K562 (cell line): ENCODE measurements at regions not wholly inside any gene's neighbourhood (a gene's known extent, or its start where the extent isn't known, plus 50 kb on each side); places are given as distances from the start of the nearest gene placed in this dataset.

Experiments used
- ATAC-seq: fragments of 200-7000 bp; cut with Tn5 transposase; 3 replicates; pipeline ENCODE4 v1.9.1; 2020; ENCODE audit warnings: moderate library complexity
- BruUV-seq: library from RNA; stranded (reverse); fragments of 400-500 nt; replicated peaks from 2 replicates; lab custom pipeline; 2021; lab: Mats Ljungman, UMichigan
- CTCF ChIA-PET: fragments of 300-600 bp; formaldehyde crosslinking; extraction: SDS; loops from one replicate; lab custom pipeline; 2021; ENCODE audit warnings: low intra/inter-chr PET ratio; lab: Yijun Ruan, JAX
- POLR2A ChIA-PET: fragments of 300-600, 350-650 bp; sonication (Branson Sonifier 250); formaldehyde crosslinking; extraction: SDS; loops from one replicate; lab custom pipeline; 2021; ENCODE audit warnings: antibody characterized with exemption, inconsistent platforms; lab: Yijun Ruan, JAX
- DNase-seq, 4 experiments: peaks; one replicate each; pipeline versions ENCODE4 v3.0.0 to v3.0.0-alpha.2; 2011 to 2018; ENCODE audit warnings: low spot score in 3 of 4, mixed read lengths in 3 of 4; ENCODE audit errors: extremely low read depth in 1 of 4
- FAIRE-seq: peaks from 2 replicates; lab custom pipeline; 2011; peaks lifted over from hg19 to GRCh38; lab: Jason Lieb, UNC
- H2AFZ ChIP-seq: 2 replicates; pipeline ENCODE4 v1.6.0; 2011; ENCODE audit warnings: low read depth, low read length, control low read depth, inconsistent platforms
- H3K27ac ChIP-seq: fragments of 200-600 bp; 3 replicates; pipeline ENCODE4 v1.8.0; 2011; ENCODE audit warnings: low read depth, mild to moderate bottlenecking, control low read depth, inconsistent platforms, low read length, moderate library complexity, mixed read lengths; ENCODE audit errors: extremely low read depth
- H3K27me3 ChIP-seq, 2 experiments: fragments of 300-600 bp in 1 of 2; 2 replicates in 1 of 2; 3 replicates in 1 of 2; pipeline versions ENCODE4 v1.6.0 to v1.8.0; 2011; ENCODE audit warnings: inconsistent platforms in 2 of 2, low read length in 2 of 2, mild to moderate bottlenecking in 1 of 2, mixed read lengths in 1 of 2, moderate library complexity in 1 of 2; ENCODE audit not compliant: control insufficient read depth in 2 of 2, insufficient read depth in 2 of 2
- H3K36me3 ChIP-seq: fragments of 300-600 bp; 3 replicates; pipeline ENCODE4 v1.8.0; 2011; ENCODE audit warnings: mild to moderate bottlenecking, low read length, inconsistent platforms; ENCODE audit not compliant: control insufficient read depth, insufficient read depth
- H3K4me1 ChIP-seq, 2 experiments: fragments of 200-600 bp in 1 of 2; replicated peaks in 1 of 2; 2 replicates in 1 of 2; 3 replicates in 1 of 2; pipeline versions ENCODE4 v1.5.1 to v1.8.0; 2011; ENCODE audit warnings: inconsistent platforms in 2 of 2, low read length in 2 of 2, mild to moderate bottlenecking in 1 of 2, mixed read lengths in 1 of 2, moderate library complexity in 1 of 2; ENCODE audit not compliant: control insufficient read depth in 2 of 2, insufficient read depth in 2 of 2
- H3K4me2 ChIP-seq: 2 replicates; pipeline ENCODE4 v1.6.1; 2011; ENCODE audit warnings: low read length, control low read depth, inconsistent platforms, mixed read lengths; ENCODE audit not compliant: insufficient read depth
- H3K4me3 ChIP-seq: fragments of 200-600 bp; sonication (generic), shearing (Covaris generic); 2 replicates; pipeline ENCODE4 v1.5.1; 2016; ENCODE audit warnings: control low read depth, inconsistent platforms
- H3K79me2 ChIP-seq: fragments of 200-600 bp; 3 replicates; pipeline ENCODE4 v1.8.0; 2011; ENCODE audit warnings: low read length, inconsistent platforms; ENCODE audit not compliant: control insufficient read depth, insufficient read depth
- H3K9ac ChIP-seq, 2 experiments: 2 replicates each; pipeline versions ENCODE4 v1.6.0 to v1.6.1; 2011; ENCODE audit warnings: low read depth in 2 of 2, low read length in 2 of 2, control low read depth in 1 of 2, inconsistent platforms in 1 of 2, mild to moderate bottlenecking in 1 of 2, mixed read lengths in 1 of 2; ENCODE audit not compliant: insufficient read depth in 1 of 2
- H3K9me1 ChIP-seq: one replicate; pipeline ENCODE4 v1.6.0; 2011; ENCODE audit warnings: inconsistent platforms, mild to moderate bottlenecking, low read length, moderate library complexity; ENCODE audit not compliant: control insufficient read depth, insufficient read depth
- H3K9me3 ChIP-seq: replicated peaks from 2 replicates; pipeline ENCODE4 v1.5.1; 2011; ENCODE audit warnings: low read depth, low read length, inconsistent platforms; ENCODE audit not compliant: control insufficient read depth, insufficient read depth
- H4K20me1 ChIP-seq: replicated peaks from 2 replicates; pipeline ENCODE4 v1.6.1; 2011; ENCODE audit warnings: low read length, inconsistent platforms, mixed read lengths; ENCODE audit not compliant: control insufficient read depth, insufficient read depth
- ATF2 ChIP-seq: sonication (generic); formaldehyde crosslinking; IDR thresholded peaks from 2 replicates; pipeline ENCODE4 v1.8.1; 2022; ENCODE audit warnings: missing genetic modification reagents
- ATF6 ChIP-seq: sonication (generic); formaldehyde crosslinking; IDR thresholded peaks from 2 replicates; pipeline ENCODE4 v1.4.0; 2020; ENCODE audit warnings: mild to moderate bottlenecking, missing genetic modification reagents
- CXXC5 ChIP-seq: fragments of 250-450 bp; sonication (Bioruptor Pico); IDR thresholded peaks from 2 replicates; pipeline ENCODE4 v1.8.0; 2022; ENCODE audit warnings: inconsistent platforms, mild to moderate bottlenecking, moderate library complexity
- DPF2 ChIP-seq: fragments of 450-650 bp; IDR thresholded peaks from 2 replicates; pipeline ENCODE4 v1.6.1; 2016
- GTF2B ChIP-seq: IDR thresholded peaks from 2 replicates; pipeline ENCODE4 v1.6.1; 2011; ENCODE audit not compliant: insufficient read length; ENCODE audit errors: extremely low read depth
- KLF10 ChIP-seq: fragments of 250-450 bp; sonication (Bioruptor Pico); IDR thresholded peaks from 2 replicates; pipeline ENCODE4 v1.6.1; 2021; ENCODE audit warnings: matching md5 sums
- MCM3 ChIP-seq: fragments of 450-650 bp; IDR thresholded peaks from 2 replicates; pipeline ENCODE4 v1.6.1; 2016
- MLX ChIP-seq, 2 experiments: fragments of 450-650 bp in 1 of 2; sonication (generic) in 1 of 2; formaldehyde crosslinking; conservative IDR thresholded peaks; 2 replicates each; pipeline versions ENCODE4 v1.4.0 to v1.8.1; 2020 to 2022; ENCODE audit warnings: mild to moderate bottlenecking in 1 of 2, missing genetic modification reagents in 1 of 2
- MTA1 ChIP-seq: fragments of 450-650 bp; IDR thresholded peaks from 2 replicates; pipeline ENCODE4 v1.6.1; 2017; ENCODE audit warnings: borderline replicate concordance
- MTF1 ChIP-seq: fragments of 250-450 bp; sonication (Bioruptor Pico); IDR thresholded peaks from 2 replicates; pipeline ENCODE4 v1.9.0; 2021; ENCODE audit warnings: moderate library complexity, mild to moderate bottlenecking, inconsistent platforms, borderline replicate concordance
- NEUROD1 ChIP-seq: fragments of 150-350 bp; IDR thresholded peaks from 2 replicates; pipeline ENCODE4 v1.6.1; 2014; ENCODE audit warnings: borderline replicate concordance, low read length, low read depth; ENCODE audit not compliant: partially characterized antibody
- PRPF4 ChIP-seq: fragments of 200-400 bp; formaldehyde crosslinking; IDR thresholded peaks from one replicate; pipeline ENCODE4 v1.6.1; 2017; ENCODE audit warnings: low read length, low read depth, mild to moderate bottlenecking; ENCODE audit not compliant: insufficient read depth, poor library complexity, severe bottlenecking
- SMAD4 ChIP-seq: fragments of 250-450 bp; sonication (Bioruptor Pico); conservative IDR thresholded peaks from 2 replicates; pipeline ENCODE4 v1.8.0; 2021; ENCODE audit warnings: inconsistent platforms, mild to moderate bottlenecking, moderate library complexity
- STAG1 ChIP-seq: sonication (generic); formaldehyde crosslinking; IDR thresholded peaks from 2 replicates; pipeline ENCODE4 v1.5.0; 2020; ENCODE audit warnings: missing genetic modification reagents, borderline replicate concordance
- TAF7 ChIP-seq: fragments of 450-650 bp; IDR thresholded peaks from 2 replicates; pipeline ENCODE4 v1.6.1; 2016; ENCODE audit warnings: missing genetic modification characterization, missing compliant biosample characterization
- TCF7L2 ChIP-seq: fragments of 150-350 bp; IDR thresholded peaks from 2 replicates; pipeline ENCODE4 v1.6.1; 2016; ENCODE audit warnings: low read depth, mild to moderate bottlenecking, low read length, moderate library complexity
- ZFP1 ChIP-seq: fragments of 450-650 bp; formaldehyde crosslinking; IDR thresholded peaks from 2 replicates; pipeline ENCODE4 v1.4.0; 2020; ENCODE audit warnings: mild to moderate bottlenecking, mixed read lengths
- ZNF224 ChIP-seq: sonication (generic); formaldehyde crosslinking; IDR thresholded peaks from 2 replicates; pipeline ENCODE4 v1.8.0; 2022; ENCODE audit warnings: mild to moderate bottlenecking, missing genetic modification reagents
- ZNF3 ChIP-seq: fragments of 250-450 bp; sonication (Bioruptor Pico); IDR thresholded peaks from 2 replicates; pipeline ENCODE4 v1.5.0; 2021; ENCODE audit warnings: mild to moderate bottlenecking, moderate library complexity
- WGBS: fragments of 100-300 bp; shearing (Covaris generic); methylation state at CpG from one replicate; pipeline ENCODE4 v1.1.6; 2016; ENCODE audit warnings: low coverage, mixed read lengths; ENCODE audit not compliant: insufficient coverage; ENCODE audit errors: missing lambda C conversion rate; 5-methylcytosine and 5-hydroxymethylcytosine counted together
- in situ Hi-C: fragments of 300-500 bp; cut with MboI; formaldehyde crosslinking; loops from 4 replicates; pipeline ENCODE4 v1.15.0; 2018; ENCODE audit warnings: inconsistent platforms, mixed read lengths
- intact Hi-C: fragments of 100-400 bp; cut with micrococcal nuclease; formaldehyde crosslinking; loops from 2 replicates; pipeline ENCODE4 v1.14.2; 2022

- ChIA-PET POLR2A (no interaction called here), CTCF (no interaction called here)
- ATAC-seq (no peak), FAIRE-seq (no peak), DNase-seq (no peak)
- H3K36me3 ChIP-seq = no peaks in the 10 kb centered on the region
- H3K9ac ChIP-seq = no peak overlapping the region
- H3K27ac ChIP-seq = no peak overlapping the region
- intact Hi-C loops = no loop called here
- TF ChIP-seq SMAD4 (CRISPR knock-in tag) (no peak), STAG1 (no peak), ZNF224 (CRISPR knock-in tag) (no peak), DPF2 (no peak), MTF1 (CRISPR knock-in tag) (no peak), GTF2B (no peak), KLF10 (CRISPR knock-in tag) (no peak), TAF7 (tag) (no peak), CXXC5 (CRISPR knock-in tag) (no peak), NEUROD1 (no peak), ZNF3 (CRISPR knock-in tag) (no peak), ZFP1 (no peak), PRPF4 (no peak), MCM3 (no peak), MTA1 (no peak), TCF7L2 (no peak), ATF2 (no peak), MLX (CRISPR knock-in tag; conservative IDR thresholded peaks at IDR 0.05) (no peak), ATF6 (no peak)
- WGBS = 0% methylated on average over 3 of the region's 4 CpGs
- no peak overlapping the region for H3K4me2 ChIP-seq
- H4K20me1 ChIP-seq = no peaks in the 10 kb centered on the region
- H3K27me3 ChIP-seq = peaks cover 5 to 9% of the 10 kb centered on the region in 2 experiments; a peak in 2 of 5 replicates
- H3K79me2 ChIP-seq = no peaks in the 10 kb centered on the region
- H3K4me1 ChIP-seq = no peaks in the 10 kb centered on the region
- BruUV-seq = no TSS peak
- no peak overlapping the region for H3K4me3 ChIP-seq
- in situ Hi-C loops = no loop called here
- no peaks in the 10 kb centered on the region for H3K9me1 ChIP-seq
- no peak overlapping the region for H2AFZ ChIP-seq
- no peaks in the 10 kb centered on the region for H3K9me3 ChIP-seq
These were observed 73.0 kb upstream of the SCOC start for GRCh38 chr4:140300271-140300970.
